ENCODE measurements at regions not wholly inside any gene's neighbourhood (a gene's known extent, or its start where the extent isn't known, plus 50 kb on each side); places are given as distances from the start of the nearest gene placed in this dataset.

DNA sequence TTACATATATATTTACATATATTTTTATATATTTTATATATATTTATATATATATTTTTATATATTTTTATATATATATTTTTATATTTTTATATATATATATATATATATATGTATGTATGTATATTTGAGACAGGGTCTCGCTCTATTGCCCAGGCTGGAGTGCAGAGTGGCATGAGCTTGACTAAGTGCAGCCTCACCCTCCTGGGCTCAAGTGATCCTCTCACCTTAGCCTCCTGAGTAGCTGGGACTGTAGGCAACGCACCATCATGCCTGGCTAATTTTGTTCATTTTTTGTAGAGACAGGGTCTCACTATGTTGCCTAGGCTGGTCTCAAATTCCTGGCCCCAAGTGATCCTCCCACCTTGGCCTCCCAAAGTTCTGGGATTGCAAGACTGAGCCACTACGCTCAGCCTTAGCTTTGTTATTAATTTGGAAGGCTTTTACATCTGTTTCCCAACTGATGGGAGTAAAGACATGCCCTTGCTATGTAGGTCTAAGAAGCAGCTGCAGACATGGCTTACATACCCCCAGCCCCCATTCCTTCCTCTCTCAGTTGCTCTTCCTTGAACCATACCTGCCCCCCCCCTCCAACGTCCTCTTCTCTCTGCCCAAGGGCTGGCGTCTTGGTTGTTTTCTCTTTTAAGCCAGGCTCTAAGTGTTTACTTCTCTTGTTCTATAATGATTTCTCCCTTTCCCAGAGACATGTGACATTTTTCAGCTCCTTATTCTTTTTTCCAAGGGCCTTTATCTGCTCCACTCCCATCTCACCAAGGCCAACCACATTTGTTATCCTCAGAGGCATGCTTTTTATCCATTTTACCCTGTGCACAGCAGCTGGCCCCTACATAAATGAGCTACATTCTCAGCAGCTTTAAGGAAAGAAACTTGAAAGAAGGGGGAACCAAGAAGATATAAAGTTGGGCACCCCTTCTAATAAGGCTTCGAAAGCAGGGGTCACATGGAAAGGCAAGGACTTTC lies 64.2 kb upstream of the ATF7IP2 start:
- BruUV-seq (replicated peaks) = no TSS peak
- TF ChIP-seq, protein P1, sequence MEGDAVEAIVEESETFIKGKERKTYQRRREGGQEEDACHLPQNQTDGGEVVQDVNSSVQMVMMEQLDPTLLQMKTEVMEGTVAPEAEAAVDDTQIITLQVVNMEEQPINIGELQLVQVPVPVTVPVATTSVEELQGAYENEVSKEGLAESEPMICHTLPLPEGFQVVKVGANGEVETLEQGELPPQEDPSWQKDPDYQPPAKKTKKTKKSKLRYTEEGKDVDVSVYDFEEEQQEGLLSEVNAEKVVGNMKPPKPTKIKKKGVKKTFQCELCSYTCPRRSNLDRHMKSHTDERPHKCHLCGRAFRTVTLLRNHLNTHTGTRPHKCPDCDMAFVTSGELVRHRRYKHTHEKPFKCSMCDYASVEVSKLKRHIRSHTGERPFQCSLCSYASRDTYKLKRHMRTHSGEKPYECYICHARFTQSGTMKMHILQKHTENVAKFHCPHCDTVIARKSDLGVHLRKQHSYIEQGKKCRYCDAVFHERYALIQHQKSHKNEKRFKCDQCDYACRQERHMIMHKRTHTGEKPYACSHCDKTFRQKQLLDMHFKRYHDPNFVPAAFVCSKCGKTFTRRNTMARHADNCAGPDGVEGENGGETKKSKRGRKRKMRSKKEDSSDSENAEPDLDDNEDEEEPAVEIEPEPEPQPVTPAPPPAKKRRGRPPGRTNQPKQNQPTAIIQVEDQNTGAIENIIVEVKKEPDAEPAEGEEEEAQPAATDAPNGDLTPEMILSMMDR (IDR thresholded peaks at IDR 0.05; ENCODE audit: unreplicated experiment) = no peak
- H3K9me3 Mint-ChIP-seq (ENCODE audit: low read depth, unreplicated experiment) = no peaks in the 10 kb centered on the region
- H3K4me1 Mint-ChIP-seq (ENCODE audit: low read depth, unreplicated experiment) = peaks cover 25% of the 10 kb centered on the region
- H3K27ac Mint-ChIP-seq (ENCODE audit: unreplicated experiment) = no peak overlapping the region
- intact Hi-C loops (cut with micrococcal nuclease; ENCODE audit: unreplicated experiment) = no loop called here
- H3K4me3 Mint-ChIP-seq (ENCODE audit: low read depth, unreplicated experiment) = no peak overlapping the region
- DNase-seq = no peak
- no peaks in the 10 kb centered on the region for H3K36me3 Mint-ChIP-seq (ENCODE audit: insufficient read depth, unreplicated experiment)
- CTCF ChIA-PET = interaction anchor here (0.6 to 0.7 kb wide), 2 partner anchors 12 to 15 kb away, joined by 3 to 5 read pairs; no protein-coding TSS in a partner anchor
- H3K27me3 Mint-ChIP-seq (ENCODE audit: unreplicated experiment) = no peaks in the 10 kb centered on the region

DNA sequence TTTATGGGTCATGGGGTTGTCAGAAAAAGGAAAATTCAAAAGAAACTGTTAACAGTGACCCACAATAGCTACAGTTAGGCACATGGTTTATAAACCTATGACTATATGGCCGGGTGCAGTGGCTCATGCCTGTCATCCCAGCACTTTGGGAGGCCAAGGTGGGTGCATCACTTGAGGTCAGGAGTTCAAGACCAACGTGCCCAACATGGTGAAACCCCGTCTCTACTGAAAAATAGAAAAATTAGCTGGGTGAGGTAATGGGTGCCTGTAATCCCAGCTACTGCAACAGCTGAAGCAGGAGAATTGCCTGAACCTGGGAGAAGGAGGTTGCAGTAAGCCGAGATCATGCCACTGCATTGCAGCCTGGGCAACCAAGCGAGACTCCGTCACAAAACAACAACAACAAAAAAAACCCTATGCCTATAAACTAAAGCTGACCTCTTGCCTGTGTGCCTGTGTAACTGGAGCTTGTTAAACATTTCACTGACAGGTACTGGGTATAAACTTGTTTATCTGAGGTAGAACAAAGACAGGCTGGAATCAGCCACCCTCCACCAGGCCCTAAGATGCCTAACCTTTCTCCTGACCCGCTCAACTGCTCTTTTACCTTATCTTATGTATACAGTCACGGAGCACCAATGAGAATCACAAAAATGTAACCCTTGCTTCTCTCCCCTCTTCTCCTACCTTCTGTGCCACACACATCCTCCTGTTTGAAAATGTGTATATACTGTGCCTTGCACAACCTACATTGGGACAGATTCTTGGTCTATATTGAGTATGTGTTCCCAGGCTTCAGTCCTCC lies 62.9 kb upstream of the ATF7IP2 start:
- Mint-ChIP-seq H3K4me3 (ENCODE audit: low read depth, unreplicated experiment) (no peak overlapping the region), H3K27ac (ENCODE audit: unreplicated experiment) (no peak overlapping the region), H3K9me3 (ENCODE audit: low read depth, unreplicated experiment) (no peaks in the 10 kb centered on the region), H3K27me3 (ENCODE audit: unreplicated experiment) (no peaks in the 10 kb centered on the region), H3K4me1 (ENCODE audit: low read depth, unreplicated experiment) (peaks cover 25% of the 10 kb centered on the region), H3K36me3 (ENCODE audit: insufficient read depth, unreplicated experiment) (no peaks in the 10 kb centered on the region)
- TF ChIP-seq, protein P1 (IDR thresholded peaks at IDR 0.05; ENCODE audit: unreplicated experiment) = no peak
- CTCF ChIA-PET = interaction anchor here (1.4 kb wide), 1 partner anchor 8 kb away, joined by 3 read pairs; no protein-coding TSS in a partner anchor
- intact Hi-C loops (cut with micrococcal nuclease; ENCODE audit: unreplicated experiment) = no loop called here
- no TSS peak for BruUV-seq (replicated peaks)
- DNase-seq = no peak

DNA sequence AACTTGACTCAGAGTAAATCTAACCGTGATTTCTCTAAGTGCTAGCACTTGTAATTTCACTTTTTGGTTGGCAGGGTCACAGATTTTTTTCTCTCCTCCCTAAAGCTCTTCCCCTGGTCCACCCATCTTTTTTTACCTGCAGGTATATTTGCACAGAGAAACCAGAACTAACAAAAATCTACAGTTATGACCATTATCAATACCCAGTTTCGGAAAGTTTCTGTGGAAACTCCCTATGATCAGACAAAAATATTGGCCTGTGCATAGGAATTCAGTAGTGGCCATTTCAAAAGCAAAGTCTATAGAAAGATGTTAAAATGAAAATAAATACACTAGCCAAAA lies 62.4 kb upstream of the ATF7IP2 start:
- Mint-ChIP-seq H3K4me1 (ENCODE audit: low read depth, unreplicated experiment) (peaks cover 25% of the 10 kb centered on the region), H3K27ac (ENCODE audit: unreplicated experiment) (no peak overlapping the region), H3K27me3 (ENCODE audit: unreplicated experiment) (no peaks in the 10 kb centered on the region), H3K4me3 (ENCODE audit: low read depth, unreplicated experiment) (no peak overlapping the region), H3K36me3 (ENCODE audit: insufficient read depth, unreplicated experiment) (no peaks in the 10 kb centered on the region), H3K9me3 (ENCODE audit: low read depth, unreplicated experiment) (no peaks in the 10 kb centered on the region)
- intact Hi-C loops (cut with micrococcal nuclease; ENCODE audit: unreplicated experiment) = no loop called here
- TF ChIP-seq, protein P1 (IDR thresholded peaks at IDR 0.05; ENCODE audit: unreplicated experiment) = no peak
- no peak for DNase-seq
- CTCF ChIA-PET = interaction anchor here (1.4 kb wide), 1 partner anchor 9 kb away, joined by 3 read pairs; no protein-coding TSS in a partner anchor
- no TSS peak for BruUV-seq (replicated peaks)

DNA sequence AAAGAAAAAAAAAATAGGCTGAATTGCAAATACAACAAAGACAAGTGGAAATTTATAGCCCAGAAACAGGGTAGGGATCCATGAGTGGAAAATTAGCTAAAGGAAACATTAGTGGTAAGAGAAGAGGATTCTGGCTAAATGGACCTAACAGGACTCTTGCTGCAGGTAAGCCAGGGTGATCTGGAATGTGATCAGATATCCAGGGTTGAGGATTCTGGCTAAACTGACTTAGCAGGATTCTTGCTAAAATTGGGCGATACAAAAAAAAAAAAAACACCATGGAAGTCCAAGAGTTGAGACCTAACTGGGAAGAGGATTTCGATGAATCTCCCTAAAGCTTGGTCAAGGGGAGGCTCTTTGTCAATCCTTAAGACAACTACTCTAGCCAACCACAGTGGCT lies 61.7 kb upstream of the ATF7IP2 start:
- DNase-seq = no peak
- H3K4me3 Mint-ChIP-seq (ENCODE audit: low read depth, unreplicated experiment) = no peak overlapping the region
- H3K36me3 Mint-ChIP-seq (ENCODE audit: insufficient read depth, unreplicated experiment) = no peaks in the 10 kb centered on the region
- CTCF ChIA-PET = interaction anchor here (1.4 kb wide), 1 partner anchor 9 kb away, joined by 3 read pairs; no protein-coding TSS in a partner anchor
- H3K27me3 Mint-ChIP-seq (ENCODE audit: unreplicated experiment) = no peaks in the 10 kb centered on the region
- peaks cover 25% of the 10 kb centered on the region for H3K4me1 Mint-ChIP-seq (ENCODE audit: low read depth, unreplicated experiment)
- TF ChIP-seq, protein P1 (IDR thresholded peaks at IDR 0.05; ENCODE audit: unreplicated experiment) = no peak
- no peak overlapping the region for H3K27ac Mint-ChIP-seq (ENCODE audit: unreplicated experiment)
- intact Hi-C loops (cut with micrococcal nuclease; ENCODE audit: unreplicated experiment) = no loop called here
- no peaks in the 10 kb centered on the region for H3K9me3 Mint-ChIP-seq (ENCODE audit: low read depth, unreplicated experiment)
- BruUV-seq (replicated peaks) = no TSS peak

All from Calu3 (cell line).